ENCODE measurements at regions not wholly inside any gene's neighbourhood (a gene's known extent, or its start where the extent isn't known, plus 50 kb on each side); places are given as distances from the start of the nearest gene placed in this dataset.

GRCh38 chr7:25360451-25360850, 132.2 kb upstream of the NPVF start:
- DNase-seq (ENCODE audit: low read depth) = no peak

DNA sequence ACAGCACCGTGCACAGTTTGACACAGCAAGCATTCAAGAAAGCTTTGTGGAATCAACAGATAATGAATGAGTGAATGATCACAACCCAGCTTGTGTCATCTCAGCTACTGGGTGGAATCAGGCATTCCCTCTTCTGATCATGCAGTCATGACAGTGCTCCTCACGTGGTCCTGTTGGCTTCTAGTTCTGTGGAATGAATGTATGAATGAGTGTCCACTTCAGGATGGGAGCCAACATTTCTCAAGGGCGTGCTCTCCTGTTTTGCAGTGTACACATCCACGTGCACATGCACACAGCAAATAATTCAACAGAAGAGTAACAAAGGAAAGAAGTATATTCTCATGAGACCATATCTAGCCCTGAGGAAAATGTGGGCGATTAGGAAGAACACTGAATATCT, 133.1 kb upstream of the NPVF start:
- no peak for DNase-seq (ENCODE audit: low read depth)

DNA sequence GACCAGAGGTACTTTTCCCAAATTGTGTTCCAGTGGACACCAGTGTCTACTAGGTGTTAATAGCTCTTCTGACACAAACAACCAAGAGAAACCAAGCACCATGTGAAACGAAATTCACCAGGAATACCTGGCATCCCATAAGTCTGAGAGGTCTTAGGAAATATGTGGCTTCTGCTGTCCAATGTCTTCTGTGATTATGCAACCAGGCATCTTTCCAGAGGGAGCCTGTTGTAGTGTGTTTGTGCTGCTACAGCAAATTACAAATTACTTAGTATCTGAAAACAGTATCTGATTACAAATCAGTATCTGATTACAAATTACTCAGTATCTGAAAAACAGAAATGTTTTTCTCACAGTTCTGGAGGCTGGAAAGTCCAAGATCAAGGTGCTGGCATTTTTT, 133.6 kb upstream of the NPVF start:
- DNase-seq (ENCODE audit: low read depth) = no peak

- no peak for DNase-seq (ENCODE audit: low read depth)
Observed at GRCh38 chr7:25368599-25369201, 140.4 kb upstream of the NPVF start.

DNA sequence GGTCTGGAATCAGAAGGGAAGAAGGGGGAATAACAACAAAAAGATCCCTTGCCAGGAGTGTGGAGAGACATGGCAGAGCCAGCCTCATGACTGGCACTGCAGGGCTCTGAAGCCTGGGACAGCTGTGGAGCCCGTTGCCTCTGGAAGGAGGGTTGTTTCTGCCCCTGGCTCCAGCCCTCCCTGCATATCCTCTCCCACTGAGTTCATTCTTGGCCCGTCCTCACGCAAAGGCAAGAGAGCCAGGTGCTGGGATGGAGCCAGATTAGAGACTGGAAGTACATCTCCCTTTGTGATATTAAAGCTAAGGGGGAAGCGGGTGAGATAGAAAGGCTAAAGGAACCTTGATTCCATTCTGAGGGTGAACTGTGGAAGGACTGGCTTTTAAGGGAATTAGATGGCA, 141.5 kb upstream of the NPVF start:
- DNase-seq (ENCODE audit: low read depth) = no peak

DNA sequence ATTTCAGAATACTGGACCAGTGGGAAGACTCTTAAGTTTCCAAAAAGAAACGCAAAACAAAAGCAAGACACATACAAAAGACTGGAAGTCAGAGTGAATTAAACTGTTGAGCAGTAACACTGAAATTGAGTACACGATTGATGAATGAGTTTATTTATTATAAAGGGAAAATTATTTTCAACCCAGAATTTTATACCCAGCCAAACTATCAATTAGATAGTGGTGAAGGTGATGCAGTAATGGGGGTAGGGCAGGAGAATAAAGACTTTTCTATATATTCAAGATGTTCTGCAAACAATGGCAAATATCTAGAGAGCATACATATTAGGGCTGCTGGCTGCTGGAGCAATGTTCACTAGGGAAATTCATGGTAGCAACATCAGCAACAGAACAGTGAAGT, 143.7 kb upstream of the NPVF start:
- DNase-seq (ENCODE audit: low read depth) = no peak

DNA sequence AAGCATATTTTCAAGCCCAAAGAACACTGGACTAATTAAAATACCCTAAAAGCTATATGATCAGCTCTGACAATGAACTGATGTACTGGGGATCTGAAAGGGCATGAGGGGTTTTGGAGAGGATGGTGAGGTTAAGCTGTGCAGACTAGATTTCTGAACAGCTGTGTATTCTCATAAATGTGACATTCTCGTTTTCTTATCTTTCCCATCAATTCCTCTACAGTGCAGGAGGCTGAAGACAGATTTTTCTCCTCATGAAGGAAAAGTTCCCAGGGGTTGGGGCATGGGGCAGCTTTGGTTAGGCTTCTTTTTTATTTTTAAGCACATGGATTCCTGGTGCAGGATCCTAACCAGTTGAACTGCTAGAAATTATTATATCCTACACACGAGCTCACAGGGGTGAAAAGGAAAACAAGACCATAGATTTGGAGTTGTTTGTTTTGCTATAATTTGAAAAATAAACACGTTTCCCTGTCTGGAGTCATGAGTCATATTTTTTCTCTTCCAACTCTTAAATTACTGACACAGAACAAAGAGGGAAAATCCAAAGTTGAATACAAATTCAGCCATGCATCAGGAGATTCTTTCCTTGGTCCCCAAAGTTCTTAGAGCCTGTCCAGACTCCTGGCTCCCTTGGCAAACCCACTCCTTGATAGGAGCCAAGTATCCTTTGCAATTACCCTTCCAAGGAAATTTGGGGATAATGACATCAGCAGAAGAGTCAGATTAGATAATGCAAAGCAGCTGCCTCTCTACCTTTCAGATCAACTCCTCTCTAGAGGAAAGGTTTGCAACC, 147.7 kb upstream of the NPVF start:
- no peak for DNase-seq (ENCODE audit: low read depth)

GRCh38 chr7:25379351-25380300, 151.3 kb upstream of the NPVF start:
- no peak for DNase-seq (ENCODE audit: low read depth)

DNA sequence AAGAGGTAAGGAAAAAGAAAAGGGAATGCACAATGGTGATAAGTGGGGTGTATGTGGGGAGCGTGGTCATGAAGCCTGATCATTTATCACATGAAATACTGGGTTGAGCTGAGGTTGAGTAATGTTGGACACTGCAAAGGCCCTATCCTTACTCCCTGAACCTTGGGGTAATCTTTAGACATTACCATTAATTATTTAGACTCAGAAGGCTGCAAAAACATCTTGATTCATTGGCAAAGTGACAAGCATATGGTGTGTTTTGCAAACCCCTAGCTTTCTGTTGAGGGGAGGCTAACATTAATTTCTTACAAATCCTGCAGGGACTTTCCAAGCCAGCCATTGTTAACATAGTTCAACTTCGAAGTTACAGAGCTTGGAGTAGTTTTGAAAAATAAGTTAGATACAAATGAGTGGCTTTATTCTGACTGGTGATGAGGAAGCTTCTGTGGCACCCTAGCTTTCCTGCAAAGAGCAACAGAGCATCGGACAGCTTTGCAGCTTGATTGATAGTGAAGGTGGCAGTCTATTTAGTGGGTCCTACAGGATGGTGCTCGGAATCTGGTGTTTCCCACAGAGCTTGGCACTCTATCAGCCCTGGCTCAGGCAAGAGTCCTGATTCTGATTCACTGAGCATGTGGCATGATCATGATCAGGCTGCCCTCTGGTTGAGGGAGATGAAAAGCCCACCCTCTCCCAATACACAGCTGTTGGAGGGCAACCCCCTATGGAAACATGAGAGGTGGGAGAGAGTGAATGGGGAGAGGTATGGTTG, 153.7 kb upstream of the NPVF start:
- no peak for DNase-seq (ENCODE audit: low read depth)

- DNase-seq (ENCODE audit: low read depth) = no peak
Observed at GRCh38 chr7:25382869-25383268, 154.6 kb upstream of the NPVF start.

DNA sequence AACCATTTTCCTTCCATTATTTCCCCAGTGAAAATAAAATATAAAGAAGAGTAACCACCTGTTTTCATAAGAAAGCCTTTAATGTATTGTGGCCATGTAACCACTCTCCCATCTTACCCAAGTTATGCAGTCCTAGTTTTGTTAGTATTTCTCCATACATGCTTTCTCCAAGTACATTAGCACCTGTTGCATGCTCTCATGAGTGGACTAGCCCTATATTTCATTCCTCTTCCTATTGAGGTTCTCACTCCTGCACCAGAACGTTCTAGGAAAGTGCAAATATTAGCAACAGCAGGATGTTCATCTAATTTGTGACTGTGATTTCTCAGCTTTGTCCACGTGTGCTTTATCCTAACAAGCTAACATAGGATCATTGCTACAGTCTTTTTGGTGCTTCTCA, 155.1 kb upstream of the NPVF start:
- no peak for DNase-seq (ENCODE audit: low read depth)

DNA sequence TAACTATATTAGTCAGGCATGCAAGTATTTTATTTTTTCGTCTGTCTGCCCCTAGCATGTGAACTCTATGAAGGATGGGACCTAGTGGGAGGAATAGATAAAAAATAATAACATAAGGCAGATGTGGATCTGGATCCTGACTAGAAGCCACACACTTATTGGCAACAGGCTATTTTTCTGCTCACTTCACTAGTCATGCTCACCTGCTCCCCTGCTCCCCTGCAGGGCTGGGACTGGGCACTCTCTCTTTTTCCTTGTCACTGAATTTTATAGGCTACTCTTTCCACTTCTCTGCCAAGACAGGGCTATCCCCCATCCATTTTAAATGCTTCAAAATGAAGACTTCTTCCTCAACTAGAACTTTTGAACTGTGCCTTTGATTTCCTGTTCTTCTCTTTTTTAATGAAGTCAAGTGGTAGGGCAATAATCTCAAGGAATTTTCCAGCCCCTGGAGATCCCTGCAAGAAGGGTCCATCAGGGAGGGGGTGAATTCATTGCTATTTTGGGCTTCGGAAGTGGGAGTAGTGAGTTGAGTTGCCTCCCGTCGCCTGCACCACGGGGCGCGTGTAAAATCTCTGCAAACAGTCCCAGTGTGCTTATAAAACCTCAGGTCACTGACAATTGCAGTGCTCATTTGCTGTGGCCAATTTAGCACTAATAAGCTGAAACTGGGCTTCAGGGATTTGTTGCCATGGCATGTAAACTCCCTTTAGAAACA, 156.7 kb upstream of the NPVF start:
- no peak for DNase-seq (ENCODE audit: low read depth)

GRCh38 chr7:25385506-25386136, 157.3 kb upstream of the NPVF start:
- DNase-seq (ENCODE audit: low read depth) = no peak

DNA sequence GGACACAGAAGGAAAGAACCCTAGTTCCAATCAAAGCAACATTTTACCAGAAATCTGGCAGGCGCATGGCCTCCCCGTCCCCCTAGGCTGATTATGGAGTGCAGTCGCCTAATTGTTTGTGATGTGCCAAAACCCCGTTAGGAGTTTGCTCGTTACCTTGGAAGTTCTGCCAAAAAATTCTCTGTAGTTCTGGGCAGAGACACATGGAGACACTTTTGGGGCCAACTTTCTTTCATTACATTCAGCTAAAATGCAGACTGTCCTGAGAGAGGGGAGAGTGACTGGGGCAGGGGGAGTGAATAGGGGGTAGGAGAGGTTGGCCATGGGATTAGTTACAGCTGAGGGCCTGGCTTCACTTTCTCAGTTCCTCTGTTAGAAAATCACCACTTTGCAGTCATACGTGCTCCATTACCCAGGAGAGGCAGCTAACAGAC, 158.0 kb upstream of the NPVF start:
- no peak for DNase-seq (ENCODE audit: low read depth)

DNA sequence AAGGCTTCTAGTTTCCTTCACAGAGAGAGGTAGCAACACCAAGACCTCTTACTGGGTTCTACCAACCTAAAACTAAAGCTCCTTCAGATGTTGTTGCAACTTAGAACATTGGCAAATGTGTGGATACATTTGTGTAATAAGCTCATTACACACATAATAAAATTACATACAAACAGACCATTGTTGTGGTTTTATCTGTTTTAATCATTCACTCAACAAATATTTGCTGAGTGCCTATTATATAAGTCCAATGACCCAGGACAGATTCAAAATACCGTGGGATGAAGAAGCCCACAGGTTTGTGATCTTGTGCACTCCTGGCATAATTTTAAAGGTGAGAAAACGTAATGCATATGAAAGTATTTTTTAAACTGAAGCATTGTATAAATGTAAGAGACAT, 160.4 kb upstream of the NPVF start:
- no peak for DNase-seq (ENCODE audit: low read depth)

GRCh38 chr7:25389489-25390106, 161.3 kb upstream of the NPVF start:
- peak; percentile 73 for DNase-seq (ENCODE audit: low read depth)

DNA sequence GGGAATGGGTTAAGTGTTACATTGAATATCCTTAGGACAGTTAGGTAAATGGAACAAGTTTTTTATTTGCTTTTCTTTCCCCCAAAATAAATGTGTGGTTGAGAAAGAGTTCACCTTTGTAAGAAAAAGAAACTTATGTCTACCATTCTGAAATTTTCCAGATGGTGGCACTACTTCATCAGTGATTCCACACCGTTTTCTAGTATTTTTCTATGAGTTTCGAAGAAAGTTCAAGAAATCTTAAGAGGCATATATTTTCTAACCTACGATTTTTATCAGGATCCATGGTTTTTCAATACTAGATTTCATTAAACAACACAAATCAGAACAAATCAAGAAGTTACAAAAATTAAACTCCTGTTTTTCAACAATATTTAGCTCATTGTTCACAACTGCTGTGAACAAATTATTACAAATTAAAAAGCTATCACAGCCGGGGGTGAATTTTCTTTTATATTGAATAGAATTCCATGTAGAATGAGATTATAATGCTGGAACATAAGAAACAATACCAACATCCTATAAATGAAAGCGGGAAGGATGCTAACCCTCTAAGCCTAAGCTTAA, 163.1 kb upstream of the NPVF start:
- no peak for DNase-seq (ENCODE audit: low read depth)

DNA sequence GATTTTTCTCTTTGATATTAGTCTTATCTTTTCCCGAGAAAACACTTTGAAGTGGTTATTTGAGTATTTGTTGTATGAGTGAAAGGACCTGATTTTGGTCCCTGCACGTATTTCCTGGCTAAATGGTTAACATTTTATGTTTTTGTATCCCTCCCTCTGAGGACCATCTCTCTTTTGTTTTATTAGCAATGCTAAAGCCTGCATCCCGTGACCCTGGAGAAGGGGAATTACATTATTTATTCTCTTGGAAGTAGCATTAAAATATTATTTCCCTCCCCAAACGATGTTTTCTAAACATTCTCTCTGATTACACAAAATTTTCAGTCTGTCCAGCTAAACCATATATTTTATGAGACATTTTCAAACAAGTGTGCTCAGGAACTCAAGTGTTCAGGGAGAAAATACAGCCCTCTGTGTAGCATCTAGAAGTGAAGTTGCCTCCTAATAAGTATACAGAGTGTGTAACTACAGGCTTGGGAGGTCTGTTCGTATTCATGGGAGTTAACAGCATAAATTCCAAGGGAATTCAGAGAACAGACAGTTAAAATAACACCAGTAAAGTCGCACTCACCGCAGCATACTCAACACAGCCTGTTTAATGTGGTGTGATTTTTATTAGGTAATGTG, 163.8 kb upstream of the NPVF start:
- no peak for DNase-seq (ENCODE audit: low read depth)

- peak; percentile 32 for DNase-seq (ENCODE audit: low read depth)
Observed at GRCh38 chr7:25392588-25393338, 164.5 kb upstream of the NPVF start.

Measured in Daoy (cell line).